Fibroblast of pulmonary artery (primary cell): ENCODE measurements at regions not wholly inside any gene's neighbourhood (a gene's known extent, or its start where the extent isn't known, plus 50 kb on each side); places are given as distances from the start of the nearest gene placed in this dataset.

Source experiments
- DNase-seq: peaks from one replicate; pipeline ENCODE4 v3.0.0-alpha.2; 2010; ENCODE audit warnings: low read depth
- H3K4me3 ChIP-seq: replicated peaks from 2 replicates; pipeline ENCODE4 v1.5.1; 2011; ENCODE audit warnings: low read depth, mild to moderate bottlenecking, control low read depth, low read length, moderate library complexity
- CTCF ChIP-seq: IDR thresholded peaks from 2 replicates; pipeline ENCODE4 v1.5.1; 2011; ENCODE audit warnings: mild to moderate bottlenecking, control low read depth, low read length, inconsistent platforms; ENCODE audit errors: missing control alignments

GRCh38 chr9:115393976-115394775 lies 276.2 kb upstream of the TNC start:
- DNase-seq = no peak
- TF ChIP-seq CTCF = no peak
- H3K4me3 ChIP-seq = no peak overlapping the region

GRCh38 chr9:115395511-115396021 lies 277.6 kb upstream of the TNC start:
- no peak for TF ChIP-seq CTCF
- no peak for DNase-seq
- H3K4me3 ChIP-seq = no peak overlapping the region

GRCh38 chr9:115396071-115396529 lies 278.1 kb upstream of the TNC start:
- TF ChIP-seq CTCF = no peak
- DNase-seq = no peak
- H3K4me3 ChIP-seq = no peak overlapping the region

GRCh38 chr9:115397591-115398312 lies 279.8 kb upstream of the TNC start:
- TF ChIP-seq CTCF = no peak
- no peak for DNase-seq
- no peak overlapping the region for H3K4me3 ChIP-seq

- TF ChIP-seq CTCF = no peak
- no peak for DNase-seq
- no peak overlapping the region for H3K4me3 ChIP-seq
These were observed 280.3 kb upstream of the TNC start for GRCh38 chr9:115398313-115398650.

GRCh38 chr9:115398996-115399395 lies 281.0 kb upstream of the TNC start:
- DNase-seq = no peak
- TF ChIP-seq CTCF = no peak
- H3K4me3 ChIP-seq = no peak overlapping the region
